Endodermal cell (in vitro differentiated cells): ENCODE measurements at regions not wholly inside any gene's neighbourhood (a gene's known extent, or its start where the extent isn't known, plus 50 kb on each side); places are given as distances from the start of the nearest gene placed in this dataset.

Experiments
- DNase-seq: peaks from one replicate; pipeline ENCODE4 v3.0.0-alpha.2; 2017
- H3K27ac ChIP-seq: 2 replicates; pipeline ENCODE4 v1.5.1; 2013; ENCODE audit warnings: mild to moderate bottlenecking, low read depth, low read length, moderate library complexity
- H3K27me3 ChIP-seq: 2 replicates; pipeline ENCODE4 v1.6.1; 2013; ENCODE audit warnings: mild to moderate bottlenecking, low read length, moderate library complexity; ENCODE audit not compliant: insufficient read depth, control insufficient read depth, poor library complexity, severe bottlenecking
- H3K36me3 ChIP-seq: 2 replicates; pipeline ENCODE4 v1.7.0; 2013; ENCODE audit warnings: mild to moderate bottlenecking, low read length, moderate library complexity; ENCODE audit not compliant: control insufficient read depth, insufficient read depth
- H3K4me1 ChIP-seq: one replicate; pipeline ENCODE4 v1.7.0; 2013; ENCODE audit warnings: low read length; ENCODE audit not compliant: control insufficient read depth, insufficient read depth
- H3K4me3 ChIP-seq: 2 replicates; pipeline ENCODE4 v1.5.1; 2013; ENCODE audit warnings: mild to moderate bottlenecking, low read length, moderate library complexity
- H3K9ac ChIP-seq: 2 replicates; pipeline ENCODE4 v1.6.1; 2013; ENCODE audit warnings: mild to moderate bottlenecking, low read length, moderate library complexity; ENCODE audit not compliant: poor library complexity, severe bottlenecking; ENCODE audit errors: extremely low read depth
- H3K9me3 ChIP-seq: 2 replicates; pipeline ENCODE4 v1.6.1; 2013; ENCODE audit warnings: mild to moderate bottlenecking, low read length, moderate library complexity; ENCODE audit not compliant: control insufficient read depth
- H3K27ac Mint-ChIP-seq: 2 replicates; pipeline ENCODE4 v1.8.0; 2020; ENCODE audit warnings: mixed read lengths
- H3K27me3 Mint-ChIP-seq: 2 replicates; pipeline ENCODE4 v1.8.0; 2021; ENCODE audit warnings: mild to moderate bottlenecking, mixed read lengths; ENCODE audit not compliant: insufficient read depth
- H3K36me3 Mint-ChIP-seq: 2 replicates; pipeline ENCODE4 v1.8.0; 2020; ENCODE audit warnings: low read depth, mixed read lengths
- H3K4me1 Mint-ChIP-seq: 2 replicates; pipeline ENCODE4 v1.8.0; 2020; ENCODE audit warnings: mixed read lengths
- H3K4me3 Mint-ChIP-seq: 2 replicates; pipeline ENCODE4 v1.8.0; 2020; ENCODE audit warnings: mild to moderate bottlenecking, moderate library complexity, mixed read lengths
- H3K9me3 Mint-ChIP-seq: 2 replicates; pipeline ENCODE4 v1.8.0; 2020; ENCODE audit warnings: mild to moderate bottlenecking, mixed read lengths
- CTCF ChIP-seq: fragments of 200-600 bp; sonication (generic); conservative IDR thresholded peaks from 2 replicates; pipeline ENCODE4 v1.5.0; 2021; ENCODE audit warnings: antibody characterized with exemption, mild to moderate bottlenecking
- WGBS, 2 experiments: methylation state at CpG; one replicate each; pipeline versions ENCODE4 v1.1.5 to v1.1.7; 2013; ENCODE audit warnings: missing lambda C conversion rate in 2 of 2, mixed read lengths in 1 of 2; ENCODE audit not compliant: insufficient coverage in 1 of 2, insufficient read length in 1 of 2; 5-methylcytosine and 5-hydroxymethylcytosine counted together

GRCh38 chr1:191969290-191969689 lies 189.0 kb upstream of the RGS18 start:
- Mint-ChIP-seq H3K9me3 (peaks cover 14% of the 10 kb centered on the region), H3K27ac (no peak overlapping the region), H3K4me3 (no peak overlapping the region), H3K36me3 (no peaks in the 10 kb centered on the region), H3K27me3 (no peaks in the 10 kb centered on the region), H3K4me1 (no peaks in the 10 kb centered on the region)
- Histone ChIP-seq H3K4me3 (no peak overlapping the region), H3K9ac (no peak overlapping the region), H3K4me1 (no peaks in the 10 kb centered on the region), H3K36me3 (no peaks in the 10 kb centered on the region), H3K9me3 (peaks cover 12% of the 10 kb centered on the region), H3K27me3 (no peaks in the 10 kb centered on the region), H3K27ac (no peak overlapping the region)
- no peak for TF ChIP-seq CTCF
- no peak for DNase-seq
- 92 to 100% methylated on average over 3 to 5 of the region's 5 CpGs for WGBS, 2 experiments

DNA sequence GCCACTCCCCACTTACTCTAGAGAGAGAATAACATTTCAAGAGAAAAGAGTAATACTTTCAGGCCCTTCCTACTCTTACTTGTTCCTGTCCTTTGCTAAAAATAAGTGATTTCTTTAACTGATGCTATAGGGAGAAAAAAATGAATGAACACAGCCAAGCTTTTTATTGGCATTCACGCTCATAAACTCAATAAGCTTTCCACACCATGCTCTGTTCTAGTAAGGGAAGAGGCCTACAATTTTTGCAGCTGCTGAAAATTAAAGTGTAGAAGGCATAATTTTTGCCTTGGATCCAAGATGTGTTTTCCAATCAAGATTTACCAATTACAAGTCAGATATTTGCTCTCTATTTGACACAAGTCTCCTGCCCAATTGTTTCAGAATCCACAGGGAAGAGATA lies 188.1 kb upstream of the RGS18 start:
- peaks cover 2% of the 10 kb centered on the region for H3K36me3 Mint-ChIP-seq
- DNase-seq, result no peak
- Histone ChIP-seq H3K4me1 (no peaks in the 10 kb centered on the region), H3K27me3 (no peaks in the 10 kb centered on the region), H3K4me3 (no peak overlapping the region), H3K27ac (no peak overlapping the region), H3K9me3 (peaks cover 18% of the 10 kb centered on the region), H3K9ac (no peak overlapping the region), H3K36me3 (no peaks in the 10 kb centered on the region)
- peaks cover 22% of the 10 kb centered on the region for H3K9me3 Mint-ChIP-seq
- H3K4me1 Mint-ChIP-seq, result no peaks in the 10 kb centered on the region
- TF ChIP-seq CTCF, result no peak
- H3K27me3 Mint-ChIP-seq, result no peaks in the 10 kb centered on the region
- no peak overlapping the region for H3K27ac Mint-ChIP-seq
- WGBS, 2 experiments, result 83 to 89% methylated on average over 1 of the region's 1 CpG
- H3K4me3 Mint-ChIP-seq, result no peak overlapping the region

DNA sequence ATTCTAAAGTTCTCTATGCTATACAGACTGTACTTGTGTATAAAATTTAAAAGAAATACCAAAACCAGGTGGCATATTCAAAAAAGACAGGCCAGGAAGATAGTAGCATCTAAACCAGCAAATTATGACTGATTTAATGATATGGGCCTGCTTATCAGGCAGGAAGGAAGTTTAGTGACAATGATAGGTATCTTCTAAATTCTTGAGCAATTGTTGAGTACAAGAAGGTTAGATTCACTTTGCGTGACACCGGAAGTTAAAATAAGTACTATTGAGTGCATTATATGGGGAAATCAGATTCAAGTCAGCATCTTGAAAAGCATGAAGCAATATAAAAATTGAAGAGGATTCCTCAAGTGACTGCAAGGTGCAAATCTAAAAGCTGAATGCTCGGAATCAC lies 186.8 kb upstream of the RGS18 start:
- no peaks in the 10 kb centered on the region for H3K27me3 ChIP-seq
- peaks cover 18% of the 10 kb centered on the region for H3K9me3 ChIP-seq
- H3K4me1 ChIP-seq, result no peaks in the 10 kb centered on the region
- H3K27ac Mint-ChIP-seq, result no peak overlapping the region
- peaks cover 25% of the 10 kb centered on the region for H3K9me3 Mint-ChIP-seq
- H3K36me3 ChIP-seq, result no peaks in the 10 kb centered on the region
- H3K4me3 ChIP-seq, result no peak overlapping the region
- H3K9ac ChIP-seq, result no peak overlapping the region
- H3K4me1 Mint-ChIP-seq, result no peaks in the 10 kb centered on the region
- WGBS, 2 experiments, result 91 to 93% methylated on average over 3 of the region's 3 CpGs
- H3K4me3 Mint-ChIP-seq, result no peak overlapping the region
- H3K27ac ChIP-seq, result no peak overlapping the region
- DNase-seq, result no peak
- TF ChIP-seq CTCF, result no peak
- H3K27me3 Mint-ChIP-seq, result no peaks in the 10 kb centered on the region
- peaks cover 2% of the 10 kb centered on the region for H3K36me3 Mint-ChIP-seq
